ENCODE measurements at regions not wholly inside any gene's neighbourhood (a gene's known extent, or its start where the extent isn't known, plus 50 kb on each side); places are given as distances from the start of the nearest gene placed in this dataset.

- no peak for DNase-seq
Measured at GRCh38 chr15:39298271-39298962, 282.5 kb upstream of the THBS1 start.

GRCh38 chr15:39299486-39300267, 281.2 kb upstream of the THBS1 start:
- no peak for DNase-seq

DNA sequence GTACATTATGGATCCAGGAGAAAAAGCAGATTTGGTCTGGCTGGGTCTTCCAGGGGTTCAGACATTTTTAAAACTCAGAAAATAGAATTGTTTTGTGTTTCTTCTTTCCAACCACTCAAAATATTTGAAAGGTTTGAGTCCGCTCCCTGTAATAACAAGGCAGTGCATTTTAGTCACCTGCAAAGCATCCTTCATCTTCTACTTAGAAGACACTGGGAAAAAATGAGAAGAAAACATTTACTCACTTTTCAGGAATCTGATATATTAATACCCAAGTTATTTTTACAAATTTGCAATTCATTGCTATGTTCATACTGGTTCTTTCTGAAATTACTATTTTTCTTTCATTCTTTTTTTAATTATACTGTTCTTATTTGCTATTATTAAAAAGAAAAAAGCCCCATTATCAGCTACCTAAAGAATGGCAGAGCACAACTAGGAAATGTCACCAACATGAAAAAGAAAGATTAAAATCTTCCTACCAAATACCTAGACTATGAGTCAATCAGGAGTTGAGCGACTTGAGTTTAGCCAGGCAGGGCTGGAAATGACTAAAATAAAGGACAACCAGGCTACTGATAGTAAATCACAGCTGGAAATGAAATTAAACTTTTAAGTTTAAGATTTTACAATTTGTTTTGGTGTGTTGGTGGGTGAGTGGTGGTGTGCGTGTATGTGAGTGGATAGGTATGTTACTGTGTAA, 280.3 kb upstream of the THBS1 start:
- no peak for DNase-seq

DNA sequence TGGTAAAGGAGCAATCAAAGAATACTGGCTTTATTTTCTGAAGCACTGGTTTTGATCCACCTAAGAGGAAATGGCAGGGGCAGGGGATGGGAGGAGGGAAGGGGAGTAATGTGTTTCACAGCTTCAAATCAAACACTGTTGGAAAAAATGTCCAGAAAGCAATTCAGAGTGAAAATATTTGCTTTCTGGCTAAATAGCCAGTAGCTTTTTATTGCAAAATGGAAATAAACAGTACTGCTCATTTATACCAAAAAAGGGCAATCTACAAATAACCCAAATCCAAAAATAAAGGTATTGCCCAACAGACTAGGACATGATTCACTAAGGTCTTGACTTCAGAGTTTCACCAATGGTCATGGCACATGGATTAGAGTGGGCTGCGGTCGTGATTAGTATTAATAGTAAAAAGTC, 279.3 kb upstream of the THBS1 start:
- no peak for DNase-seq

GRCh38 chr15:39302936-39303335, 277.9 kb upstream of the THBS1 start:
- no peak for DNase-seq

DNA sequence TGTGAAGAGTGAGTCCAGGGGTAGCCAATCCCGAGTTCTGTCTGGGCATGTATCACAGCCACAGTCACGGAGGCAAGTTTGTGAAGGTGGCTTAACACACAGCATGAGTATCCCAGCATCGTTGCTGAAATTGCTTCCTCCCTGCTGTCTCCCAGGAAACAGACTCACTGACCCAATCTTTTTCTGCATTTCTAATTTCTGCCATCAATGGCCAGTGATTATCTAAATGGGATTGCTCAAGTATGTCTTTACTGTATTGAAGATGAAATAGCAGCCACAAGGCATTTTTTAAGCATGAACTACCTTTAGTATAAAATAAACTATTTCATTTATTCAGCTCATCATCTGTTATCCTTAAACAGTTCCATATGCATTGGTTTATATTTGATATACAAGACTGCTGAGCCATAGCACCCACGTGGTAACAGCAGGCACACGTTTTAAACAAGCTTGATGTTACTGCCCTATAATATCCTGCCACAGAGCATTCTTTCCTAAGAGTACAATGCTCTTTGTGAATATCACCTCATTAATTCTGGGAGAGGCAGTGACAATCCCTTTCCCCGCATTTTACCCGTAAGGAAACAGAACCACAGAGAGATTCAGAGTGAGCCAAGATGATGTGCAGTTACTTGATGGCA, 276.6 kb upstream of the THBS1 start:
- no peak for DNase-seq

DNA sequence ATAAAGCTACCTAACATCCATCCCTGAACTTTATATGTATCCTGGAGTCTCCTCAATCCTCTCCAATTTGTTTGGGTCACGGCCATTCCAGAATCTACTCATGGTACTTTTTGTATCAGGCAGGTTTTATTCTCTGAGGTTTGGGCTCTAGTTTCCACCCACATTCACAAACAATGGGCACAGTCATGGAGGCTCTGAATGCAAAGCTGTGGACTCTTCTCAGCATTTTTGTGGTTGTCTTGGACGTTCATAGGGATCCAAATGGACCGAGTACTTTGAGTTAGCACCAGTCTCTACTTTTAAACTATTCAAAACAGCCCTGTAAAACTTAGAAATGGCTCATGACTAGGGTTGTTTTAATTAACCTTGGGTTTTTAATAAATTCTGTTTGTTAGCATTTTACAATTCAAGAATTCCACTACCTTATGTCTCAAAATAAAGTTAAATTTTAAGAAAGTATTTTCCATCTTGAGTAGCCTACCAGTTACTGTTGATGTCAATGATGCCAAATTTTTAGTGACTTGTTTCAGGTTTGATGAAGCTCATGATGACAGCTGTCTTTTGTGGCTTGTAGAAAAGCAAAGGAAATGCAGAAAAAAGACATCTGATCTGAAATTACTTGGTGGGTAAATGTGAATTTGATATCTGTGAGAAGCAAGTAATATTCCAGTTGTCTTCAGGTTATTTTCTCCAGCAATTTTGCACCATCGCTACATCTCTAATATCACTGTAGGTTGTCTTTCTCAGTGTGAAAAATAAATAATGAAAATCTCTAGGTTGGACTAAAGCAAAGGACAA, 275.7 kb upstream of the THBS1 start:
- no peak for DNase-seq

GRCh38 chr15:39310633-39311032, 270.2 kb upstream of the THBS1 start:
- no peak for DNase-seq

- DNase-seq = no peak
Measured at GRCh38 chr15:39312984-39313383, 267.9 kb upstream of the THBS1 start.

DNA sequence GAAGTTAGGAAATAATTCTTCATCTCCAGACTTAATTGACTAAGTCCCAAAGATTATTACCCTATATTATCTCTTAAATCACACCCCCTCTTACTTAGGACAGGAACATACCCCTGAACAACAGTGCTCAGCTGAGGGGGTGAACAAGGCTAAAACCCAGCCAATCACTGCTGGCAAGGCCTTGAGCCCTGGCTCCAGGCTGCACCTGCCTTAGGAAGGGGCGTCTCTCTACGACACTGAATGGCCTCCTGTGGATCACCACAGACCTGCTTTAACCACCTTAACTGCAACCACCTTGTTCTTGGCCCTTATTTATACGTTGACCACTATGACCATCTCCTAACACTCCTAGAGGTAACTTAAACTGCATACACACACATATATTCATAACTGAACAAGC, 267.4 kb upstream of the THBS1 start:
- DNase-seq = no peak

DNA sequence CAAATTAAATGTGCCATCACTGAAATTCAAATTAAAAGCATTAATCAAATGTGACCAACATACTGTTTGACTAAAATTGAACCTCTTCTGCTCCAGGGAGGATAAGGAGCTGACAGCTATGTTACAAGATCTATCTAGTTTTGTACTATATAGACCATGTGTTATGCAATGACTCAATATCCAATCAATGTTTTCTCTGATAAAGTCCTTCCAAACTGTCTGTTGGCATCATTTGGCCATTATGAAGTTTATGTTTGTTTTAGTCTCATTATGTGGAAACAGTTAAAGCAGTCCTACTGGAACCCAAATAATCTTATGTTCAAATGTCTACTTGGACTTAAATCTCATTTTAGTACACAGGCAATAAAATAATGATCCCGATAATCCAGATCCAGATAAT, 267.0 kb upstream of the THBS1 start:
- DNase-seq = no peak

DNA sequence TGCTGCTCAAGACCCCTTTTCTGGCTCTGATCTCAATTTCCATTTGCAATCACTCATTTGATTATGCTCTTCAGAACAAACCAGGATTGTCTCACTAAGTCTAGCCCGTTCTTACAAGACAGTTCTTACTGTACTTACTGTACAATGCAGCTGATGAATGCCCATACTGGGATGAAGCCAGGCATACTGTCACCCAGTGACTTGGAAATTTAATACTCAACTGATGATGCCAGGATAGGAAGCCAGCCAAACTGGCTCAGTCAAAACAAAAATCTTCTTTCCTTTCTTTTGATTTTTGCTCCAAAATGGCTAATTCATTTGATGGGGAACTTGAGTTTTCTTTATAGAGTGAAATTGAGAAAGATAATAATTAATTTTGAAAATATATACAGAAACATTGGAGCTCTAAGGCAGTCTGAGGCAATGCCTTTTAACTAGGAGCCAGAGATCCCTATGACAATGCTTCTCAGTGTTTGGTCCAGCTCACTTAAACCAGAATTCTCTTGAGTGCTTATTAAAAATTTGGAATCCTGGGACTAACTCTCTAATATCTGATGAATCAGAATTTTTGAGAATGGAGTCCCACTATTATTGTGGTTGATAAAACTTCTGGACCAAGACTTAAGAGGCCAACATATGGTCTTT, 265.6 kb upstream of the THBS1 start:
- no peak for DNase-seq

GRCh38 chr15:39317225-39317624, 263.7 kb upstream of the THBS1 start:
- no peak for DNase-seq

DNA sequence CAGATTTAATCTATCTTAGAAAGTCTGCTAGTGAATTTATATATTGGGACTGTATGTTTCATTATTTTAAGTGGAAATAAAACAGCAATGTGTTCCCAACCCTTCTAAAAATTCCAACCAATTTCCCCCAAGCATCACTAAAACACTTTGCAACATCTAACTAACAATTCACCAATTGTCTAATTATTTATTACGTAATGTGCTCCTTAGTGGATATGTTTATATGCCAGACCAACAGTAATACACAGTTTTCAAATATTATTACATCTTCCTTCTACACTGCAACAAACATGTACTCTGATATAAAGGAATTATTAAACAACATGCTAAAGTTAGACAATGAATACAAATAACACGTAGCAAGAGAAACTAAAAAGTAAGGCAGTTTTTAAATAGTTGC, 262.6 kb upstream of the THBS1 start:
- no peak for DNase-seq

- no peak for DNase-seq
Measured at GRCh38 chr15:39320355-39320754, 260.5 kb upstream of the THBS1 start.

DNA sequence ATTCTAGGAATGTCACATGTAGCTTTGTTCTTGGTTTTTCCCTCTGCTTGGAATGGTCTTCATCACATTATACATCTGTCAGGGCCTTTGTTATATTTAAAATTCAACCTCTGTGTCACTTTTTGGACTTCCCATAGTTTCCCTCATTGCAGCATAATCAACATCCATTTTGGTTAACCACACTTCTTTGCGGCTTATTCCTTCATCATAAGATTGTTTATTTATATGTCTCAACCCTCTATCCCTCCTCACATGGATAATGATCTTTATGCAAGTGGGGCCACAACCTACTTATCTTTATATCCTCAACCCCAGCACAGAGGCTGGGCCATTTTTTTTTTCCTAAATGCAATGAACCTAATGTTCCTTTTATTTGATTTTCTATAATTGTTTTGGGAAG, 260.0 kb upstream of the THBS1 start:
- DNase-seq = no peak

DNA sequence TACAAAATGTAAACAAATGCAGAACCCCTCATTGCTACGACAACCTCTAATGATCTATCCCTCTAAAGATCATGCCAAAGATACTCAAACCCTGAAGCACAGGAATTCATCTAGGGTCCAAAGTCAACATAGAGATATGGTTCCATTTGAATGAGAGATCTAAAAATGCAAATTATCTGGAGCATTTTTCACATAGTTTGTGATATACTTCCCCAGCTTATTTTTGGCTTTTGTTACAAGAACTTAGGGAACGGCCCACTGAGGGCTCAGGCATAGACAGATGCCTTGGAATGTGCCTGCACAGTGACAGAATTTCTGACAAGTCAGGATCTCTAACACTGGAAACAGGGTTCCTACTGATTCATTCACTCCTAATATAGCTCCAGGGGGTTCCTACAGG, 258.9 kb upstream of the THBS1 start:
- no peak for DNase-seq

DNA sequence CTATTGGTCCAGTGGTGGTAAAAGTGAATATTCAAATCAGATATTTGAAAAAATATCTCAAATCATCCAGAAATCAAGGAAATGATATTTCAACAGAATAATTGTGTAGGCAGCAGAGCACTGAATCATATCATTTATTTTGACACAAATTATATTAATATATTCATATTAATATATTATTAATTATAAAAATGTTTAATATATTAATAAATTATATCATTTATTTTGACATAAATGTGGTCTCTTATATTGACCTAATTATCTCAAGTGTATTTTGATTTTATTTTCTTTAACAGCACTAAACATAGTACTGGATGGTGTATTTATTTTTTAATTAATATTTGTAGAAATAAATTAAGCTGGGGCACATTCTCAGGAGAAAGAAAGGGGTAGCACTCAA, 257.7 kb upstream of the THBS1 start:
- DNase-seq = no peak

DNA sequence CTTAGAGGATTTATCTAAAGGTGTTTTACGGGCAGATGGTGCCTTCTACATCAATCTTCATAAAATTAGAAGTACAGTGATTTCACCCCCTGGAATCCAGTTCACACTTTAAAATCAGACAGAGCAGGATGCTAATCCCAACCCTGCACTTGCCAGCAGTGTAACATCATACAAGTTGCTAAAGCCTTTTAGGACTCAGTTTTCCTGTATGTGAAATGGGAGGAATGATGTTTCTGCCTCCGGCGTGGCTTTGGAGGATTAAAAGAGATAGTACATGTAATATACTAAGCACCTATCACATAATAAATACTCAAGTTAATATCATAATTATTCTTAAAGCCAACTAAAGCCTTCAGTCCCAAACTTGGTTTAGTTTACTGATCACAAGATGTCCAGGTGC, 257.2 kb upstream of the THBS1 start:
- no peak for DNase-seq

- DNase-seq = no peak
Measured at GRCh38 chr15:39326306-39326975, 254.4 kb upstream of the THBS1 start.

DNA sequence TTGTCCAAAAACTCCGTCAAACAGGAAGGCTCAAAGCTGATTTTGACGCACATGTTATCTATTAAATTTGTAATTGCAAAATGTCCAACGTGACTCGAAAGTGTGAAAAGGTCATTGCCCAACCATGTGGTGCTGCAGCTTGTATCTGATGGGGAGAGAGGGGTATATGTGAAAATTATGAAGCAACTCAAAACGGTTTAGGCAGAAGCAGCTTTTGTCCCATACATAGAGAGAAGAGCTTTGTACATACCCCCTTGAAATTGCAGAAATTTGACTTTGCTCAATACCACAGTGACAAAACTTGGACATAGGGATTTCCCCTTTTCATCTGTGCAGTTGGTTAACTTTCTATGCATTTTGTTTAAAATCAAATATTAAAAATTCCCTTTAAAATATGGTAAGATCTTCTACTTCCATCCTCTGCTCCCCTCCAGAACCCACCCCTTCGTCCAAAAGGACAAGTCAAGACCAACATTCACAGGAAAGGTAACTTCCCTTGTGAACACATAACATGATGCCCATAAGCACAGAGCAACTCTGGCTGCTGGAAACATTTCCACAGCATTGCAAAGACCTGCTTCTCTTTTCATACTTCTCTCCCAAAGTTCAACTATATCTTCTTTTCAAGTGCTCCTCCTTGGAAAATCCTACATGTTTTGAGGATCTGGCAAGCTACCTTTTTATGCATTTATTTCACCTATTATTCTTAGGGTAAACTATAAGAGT, 253.7 kb upstream of the THBS1 start:
- no peak for DNase-seq

Measured in activated CD4-positive, alpha-beta T cell treated with anti-CD3 and anti-CD28 coated beads for 4 hours (primary cell).